OCI-LY7 (cell line): ENCODE measurements at regions not wholly inside any gene's neighbourhood (a gene's known extent, or its start where the extent isn't known, plus 50 kb on each side); places are given as distances from the start of the nearest gene placed in this dataset.

ENCODE experiments used
- EZH2phosphoT487 ChIP-seq: fragments of 200-600 bp; sonication (generic); IDR thresholded peaks from 2 replicates; pipeline ENCODE4 v1.6.1; 2018; ENCODE audit warnings: low read depth, borderline replicate concordance, mild to moderate bottlenecking, mixed run types, antibody characterized with exemption, low read length, moderate library complexity, mixed read lengths
- TF ChIP-seq, protein P1 (sequence below): fragments of 200-600 bp; sonication (generic); conservative IDR thresholded peaks from 2 replicates; pipeline ENCODE4 v1.5.1; 2014; ENCODE audit warnings: mild to moderate bottlenecking, antibody characterized with exemption, low read length, moderate library complexity, mixed read lengths

DNA sequence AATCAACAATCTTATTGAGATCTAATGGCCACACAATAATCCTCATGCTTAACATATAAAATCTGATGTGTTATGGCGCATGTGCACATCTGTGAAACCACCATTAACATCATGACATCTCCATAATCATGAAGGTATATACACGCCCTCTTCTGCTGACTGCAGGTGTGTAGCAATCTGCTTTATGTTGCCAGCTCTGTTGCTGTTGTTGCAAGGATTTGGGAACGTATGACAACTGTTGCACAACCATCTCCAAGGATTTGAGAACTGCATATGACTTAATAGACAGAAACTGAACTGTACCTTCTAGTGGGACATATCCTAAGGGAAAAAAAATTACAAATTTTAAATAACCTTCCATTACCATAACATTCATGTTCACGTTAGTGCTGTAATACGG, 243.5 kb upstream of the HSFY2 start:
- TF ChIP-seq, protein P1, sequence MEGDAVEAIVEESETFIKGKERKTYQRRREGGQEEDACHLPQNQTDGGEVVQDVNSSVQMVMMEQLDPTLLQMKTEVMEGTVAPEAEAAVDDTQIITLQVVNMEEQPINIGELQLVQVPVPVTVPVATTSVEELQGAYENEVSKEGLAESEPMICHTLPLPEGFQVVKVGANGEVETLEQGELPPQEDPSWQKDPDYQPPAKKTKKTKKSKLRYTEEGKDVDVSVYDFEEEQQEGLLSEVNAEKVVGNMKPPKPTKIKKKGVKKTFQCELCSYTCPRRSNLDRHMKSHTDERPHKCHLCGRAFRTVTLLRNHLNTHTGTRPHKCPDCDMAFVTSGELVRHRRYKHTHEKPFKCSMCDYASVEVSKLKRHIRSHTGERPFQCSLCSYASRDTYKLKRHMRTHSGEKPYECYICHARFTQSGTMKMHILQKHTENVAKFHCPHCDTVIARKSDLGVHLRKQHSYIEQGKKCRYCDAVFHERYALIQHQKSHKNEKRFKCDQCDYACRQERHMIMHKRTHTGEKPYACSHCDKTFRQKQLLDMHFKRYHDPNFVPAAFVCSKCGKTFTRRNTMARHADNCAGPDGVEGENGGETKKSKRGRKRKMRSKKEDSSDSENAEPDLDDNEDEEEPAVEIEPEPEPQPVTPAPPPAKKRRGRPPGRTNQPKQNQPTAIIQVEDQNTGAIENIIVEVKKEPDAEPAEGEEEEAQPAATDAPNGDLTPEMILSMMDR, result no peak
- TF ChIP-seq EZH2phosphoT487, result no peak
